GM20000 (cell line): ENCODE measurements at regions not wholly inside any gene's neighbourhood (a gene's known extent, or its start where the extent isn't known, plus 50 kb on each side); places are given as distances from the start of the nearest gene placed in this dataset.

ENCODE experiments used
- DNase-seq: peaks from one replicate; pipeline ENCODE4 v3.0.0; 2012; ENCODE audit warnings: low spot score
- CTCF ChIP-seq: IDR thresholded peaks from 2 replicates; pipeline ENCODE4 v1.5.1; 2012; ENCODE audit warnings: mild to moderate bottlenecking, control low read depth; ENCODE audit errors: extremely low read depth, missing control alignments

- TF ChIP-seq CTCF = no peak
- no peak for DNase-seq
Measured at GRCh38 chr12:112656141-112656540, 135.4 kb upstream of the RPH3A start.

GRCh38 chr12:112664569-112664968 lies 127.0 kb upstream of the RPH3A start:
- TF ChIP-seq CTCF = no peak
- peak; percentile 16 for DNase-seq

- TF ChIP-seq CTCF = no peak
- no peak for DNase-seq
Measured at GRCh38 chr12:112665958-112666357, 125.6 kb upstream of the RPH3A start.

DNA sequence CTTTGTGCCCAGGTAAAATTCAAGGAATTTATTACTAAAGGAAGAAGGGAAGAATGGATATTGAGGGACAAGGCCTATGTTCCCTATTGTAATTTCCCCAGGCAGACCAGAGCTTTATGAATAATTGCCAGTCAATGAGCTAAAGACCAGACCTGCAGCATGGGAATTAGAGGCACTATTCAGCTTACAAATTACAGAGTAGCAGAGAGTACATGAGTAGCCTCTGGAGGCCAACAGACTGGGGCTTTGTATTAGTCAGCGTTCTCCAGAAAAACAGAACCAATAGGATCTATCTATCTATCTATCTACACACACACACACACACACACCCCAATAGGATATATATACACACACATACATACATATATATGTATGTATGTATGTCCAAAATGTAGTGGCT lies 120.0 kb upstream of the RPH3A start:
- no peak for TF ChIP-seq CTCF
- no peak for DNase-seq

DNA sequence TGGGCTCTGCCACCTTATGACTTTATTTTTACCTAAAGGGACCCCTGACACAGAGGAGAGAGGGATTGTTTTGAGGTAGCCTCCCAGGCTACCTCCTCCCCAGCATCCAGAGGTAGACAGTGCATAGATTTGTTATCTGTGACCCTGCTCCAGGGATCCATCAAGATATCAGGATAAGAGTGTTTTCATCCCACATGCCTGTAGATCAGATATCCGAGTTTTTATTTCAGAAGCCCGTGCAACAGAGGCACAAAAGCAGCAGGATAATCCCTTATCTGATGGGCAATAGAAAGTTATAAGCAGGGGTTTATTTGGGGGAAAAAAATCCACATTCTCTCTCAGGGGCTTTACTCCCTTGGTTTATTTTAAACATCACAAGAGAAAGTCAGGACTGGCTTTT lies 117.0 kb upstream of the RPH3A start:
- no peak for DNase-seq
- TF ChIP-seq CTCF = no peak

- DNase-seq = no peak
- no peak for TF ChIP-seq CTCF
Measured at GRCh38 chr12:112676507-112676906, 115.0 kb upstream of the RPH3A start.

DNA sequence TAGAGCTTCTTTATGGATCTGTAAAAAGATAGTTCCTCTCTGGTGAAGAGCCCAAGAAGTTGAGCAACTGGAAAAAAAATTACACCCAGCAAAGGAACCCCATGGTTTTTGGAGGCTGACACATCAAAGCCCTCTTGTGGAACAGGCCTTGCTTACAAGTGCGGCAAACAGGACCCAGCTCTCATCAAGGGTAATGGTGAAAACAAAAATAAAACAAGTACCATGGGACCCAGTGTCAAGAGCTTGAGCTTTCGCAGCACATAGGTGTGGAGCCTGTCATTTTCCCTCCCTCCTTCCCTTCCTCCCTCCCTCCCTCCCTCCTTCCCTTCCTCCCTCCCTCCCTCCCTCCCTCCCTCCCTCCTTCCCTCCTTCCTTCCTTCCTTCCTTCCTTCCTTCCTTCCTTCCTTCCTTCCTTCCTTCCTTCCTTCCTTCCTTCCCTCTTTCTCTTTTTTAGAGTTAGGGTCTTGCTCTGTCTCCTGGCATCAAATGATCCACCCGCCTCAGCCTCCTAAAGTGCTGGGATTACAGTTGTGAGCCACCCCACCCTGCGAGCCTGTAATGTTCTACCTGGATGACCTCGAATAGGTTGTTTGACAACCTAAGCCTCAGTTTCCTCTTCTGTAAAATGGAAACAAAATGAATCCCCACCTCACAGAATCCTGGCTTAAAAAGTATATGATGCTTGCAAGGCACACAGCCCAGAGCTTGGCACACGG lies 114.3 kb upstream of the RPH3A start:
- no peak for TF ChIP-seq CTCF
- no peak for DNase-seq
